Breast epithelium (tissue), 3 donors: ENCODE measurements at regions not wholly inside any gene's neighbourhood (a gene's known extent, or its start where the extent isn't known, plus 50 kb on each side); places are given as distances from the start of the nearest gene placed in this dataset.

Experiments
- POLR2A ChIP-seq: fragments of 450-650 bp; IDR thresholded peaks from one replicate; pipeline ENCODE4 v1.6.1; 2016; ENCODE audit warnings: antibody characterized with exemption, mild to moderate bottlenecking, moderate library complexity
- POLR2AphosphoS5 ChIP-seq, 3 donors: sonication (generic); formaldehyde crosslinking; IDR thresholded peaks; one replicate each; pipeline ENCODE4 v1.6.1; 2017; ENCODE audit warnings: antibody characterized with exemption in 3 of 3
- TF ChIP-seq, protein P1 (sequence below), 3 donors: fragments of 450-650 bp; IDR thresholded peaks; one replicate each; pipeline ENCODE4 v1.5.1; 2016 to 2017; ENCODE audit warnings: antibody characterized with exemption in 3 of 3, mild to moderate bottlenecking in 3 of 3, moderate library complexity in 3 of 3

DNA sequence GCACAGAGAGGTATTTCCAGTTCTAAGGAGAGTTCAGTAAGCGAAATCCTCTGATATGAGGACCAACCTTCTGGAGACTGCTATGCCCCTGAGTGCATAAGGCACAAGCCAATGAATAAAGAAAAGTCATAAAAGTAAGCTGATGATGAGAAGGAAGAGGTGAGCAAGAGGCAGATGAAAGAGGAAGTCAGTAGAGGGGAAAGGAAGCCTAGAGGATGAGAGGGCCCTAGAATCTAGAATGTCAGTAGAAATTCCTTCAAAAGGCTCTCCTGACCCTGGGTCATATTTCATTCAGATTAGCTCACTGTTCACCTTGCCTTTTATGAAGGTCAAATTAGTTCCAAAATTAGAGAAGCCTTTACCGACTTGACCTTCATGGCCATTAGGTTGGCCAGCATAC, 209.2 kb downstream of the CD83 start:
- TF ChIP-seq POLR2AphosphoS5 (IDR thresholded peaks at IDR 0.05) (no peak), POLR2A (no peak)
- TF ChIP-seq, protein P1, sequence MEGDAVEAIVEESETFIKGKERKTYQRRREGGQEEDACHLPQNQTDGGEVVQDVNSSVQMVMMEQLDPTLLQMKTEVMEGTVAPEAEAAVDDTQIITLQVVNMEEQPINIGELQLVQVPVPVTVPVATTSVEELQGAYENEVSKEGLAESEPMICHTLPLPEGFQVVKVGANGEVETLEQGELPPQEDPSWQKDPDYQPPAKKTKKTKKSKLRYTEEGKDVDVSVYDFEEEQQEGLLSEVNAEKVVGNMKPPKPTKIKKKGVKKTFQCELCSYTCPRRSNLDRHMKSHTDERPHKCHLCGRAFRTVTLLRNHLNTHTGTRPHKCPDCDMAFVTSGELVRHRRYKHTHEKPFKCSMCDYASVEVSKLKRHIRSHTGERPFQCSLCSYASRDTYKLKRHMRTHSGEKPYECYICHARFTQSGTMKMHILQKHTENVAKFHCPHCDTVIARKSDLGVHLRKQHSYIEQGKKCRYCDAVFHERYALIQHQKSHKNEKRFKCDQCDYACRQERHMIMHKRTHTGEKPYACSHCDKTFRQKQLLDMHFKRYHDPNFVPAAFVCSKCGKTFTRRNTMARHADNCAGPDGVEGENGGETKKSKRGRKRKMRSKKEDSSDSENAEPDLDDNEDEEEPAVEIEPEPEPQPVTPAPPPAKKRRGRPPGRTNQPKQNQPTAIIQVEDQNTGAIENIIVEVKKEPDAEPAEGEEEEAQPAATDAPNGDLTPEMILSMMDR (IDR thresholded peaks at IDR 0.05), result no peak
